GM12874 (cell line): ENCODE measurements at regions not wholly inside any gene's neighbourhood (a gene's known extent, or its start where the extent isn't known, plus 50 kb on each side); places are given as distances from the start of the nearest gene placed in this dataset.

Source experiments
- CTCF ChIP-seq: IDR thresholded peaks from 2 replicates; pipeline ENCODE4 v1.5.1; 2011; ENCODE audit warnings: low read depth, mild to moderate bottlenecking, control low read depth, low read length, moderate library complexity; ENCODE audit not compliant: insufficient read depth

- no peak for TF ChIP-seq CTCF
Measured at GRCh38 chr6:165936660-165937059, 231.0 kb downstream of the TBXT start.

GRCh38 chr6:165936096-165936495 lies 231.6 kb downstream of the TBXT start:
- TF ChIP-seq CTCF, result no peak

GRCh38 chr6:165931675-165932074 lies 236.0 kb downstream of the TBXT start:
- no peak for TF ChIP-seq CTCF

- no peak for TF ChIP-seq CTCF
Measured at GRCh38 chr6:165930668-165931214, 236.9 kb downstream of the TBXT start.

GRCh38 chr6:165929607-165930006 lies 238.0 kb downstream of the TBXT start:
- no peak for TF ChIP-seq CTCF

- no peak for TF ChIP-seq CTCF
Measured at GRCh38 chr6:165926378-165926777, 241.3 kb downstream of the TBXT start.

- TF ChIP-seq CTCF, result no peak
Measured at GRCh38 chr6:165925474-165926156, 242.0 kb downstream of the TBXT start.
